ENCODE measurements at regions not wholly inside any gene's neighbourhood (a gene's known extent, or its start where the extent isn't known, plus 50 kb on each side); places are given as distances from the start of the nearest gene placed in this dataset.

GRCh38 chr10:112039823-112040222 is 143.7 kb downstream of the GPAM start:
- H3K27me3 ChIP-seq (ENCODE audit: insufficient read depth, low read length) = no peaks in the 10 kb centered on the region
- no peak overlapping the region for H4K8ac ChIP-seq (replicated peaks; ENCODE audit: insufficient read length, low read depth, low read length)
- no peaks in the 10 kb centered on the region for H3K79me1 ChIP-seq (ENCODE audit: insufficient read depth, low read depth, low read length, poor library complexity, severe bottlenecking)
- no peaks in the 10 kb centered on the region for H3K4me1 ChIP-seq (ENCODE audit: insufficient read depth, low read length)
- no peaks in the 10 kb centered on the region for H4K20me1 ChIP-seq (ENCODE audit: control insufficient read depth, insufficient read depth, insufficient read length)
- DNase-seq = no peak
- no peak overlapping the region for H3K14ac ChIP-seq (ENCODE audit: insufficient read depth, low read length)
- H4K91ac ChIP-seq (ENCODE audit: insufficient read length, low read depth, low read length) = no peak overlapping the region
- no peaks in the 10 kb centered on the region for H3K79me2 ChIP-seq (ENCODE audit: insufficient read depth, low read length)
- Mint-ChIP-seq H3K27me3 (ENCODE audit: low read depth) (peaks cover 3% of the 10 kb centered on the region), H3K9me3 (peaks cover 0 to 9% of the 10 kb centered on the region in 2 experiments; a peak in 4 of 5 replicates), H3K36me3 (ENCODE audit: insufficient read depth in 1 of 3, low read depth in 3 of 3) (no peaks in the 10 kb centered on the region; a peak in 1 of 7 replicates), H3K4me3 (no peak overlapping the region), H3K4me1 (no peaks in the 10 kb centered on the region), H3K27ac (no peak overlapping the region)
- no CpG with 5 or more reads among the region's 3 CpGs for WGBS (ENCODE audit: extremely low coverage, insufficient read length, low lambda C conversion rate)
- H2BK15ac ChIP-seq (ENCODE audit: low read depth, low read length) = no peak overlapping the region
- no peak overlapping the region for H3K56ac ChIP-seq (ENCODE audit: insufficient read length, low read depth, low read length)
- no peak overlapping the region for H4K5ac ChIP-seq (ENCODE audit: insufficient read length, low read depth, low read length)
- no peaks in the 10 kb centered on the region for H3K23me2 ChIP-seq (ENCODE audit: insufficient read length, low read depth, low read length, poor library complexity, severe bottlenecking)
- no peak overlapping the region for H2BK12ac ChIP-seq (ENCODE audit: insufficient read length, low read depth, low read length)
- no peak overlapping the region for H2AFZ ChIP-seq (ENCODE audit: low read length)
- no peak overlapping the region for H2BK20ac ChIP-seq (ENCODE audit: low read depth, low read length, poor library complexity, severe bottlenecking)
- H3K23ac ChIP-seq (ENCODE audit: insufficient read length, low read depth, low read length) = no peak overlapping the region
- TF ChIP-seq CTCF (conservative IDR thresholded peaks at IDR 0.05) = no peak
- H3K4me2 ChIP-seq (ENCODE audit: insufficient read depth, insufficient read length, low read length) = no peak overlapping the region
- no peak overlapping the region for H2BK120ac ChIP-seq (ENCODE audit: low read depth, low read length, poor library complexity, severe bottlenecking)
- no peak overlapping the region for H2BK5ac ChIP-seq (ENCODE audit: insufficient read length, low read length)
- no peak overlapping the region for H3T11ph ChIP-seq (ENCODE audit: low read length)
- H2AK5ac ChIP-seq (ENCODE audit: insufficient read length, low read length) = no peak overlapping the region
- no peak overlapping the region for H3K18ac ChIP-seq (ENCODE audit: insufficient read length, low read depth, low read length)
- no peaks in the 10 kb centered on the region for H3K9me3 ChIP-seq (ENCODE audit: control insufficient read depth, low read depth, low read length)
- no peak overlapping the region for H3K9ac ChIP-seq (ENCODE audit: extremely low read depth, insufficient read length, low read length)
- H3K4ac ChIP-seq (ENCODE audit: low read depth, low read length) = no peak overlapping the region
- no peak overlapping the region for H3K27ac ChIP-seq (ENCODE audit: insufficient read length, low read depth, low read length)
